ENCODE measurements at regions not wholly inside any gene's neighbourhood (a gene's known extent, or its start where the extent isn't known, plus 50 kb on each side); places are given as distances from the start of the nearest gene placed in this dataset.

GRCh38 chr11:38543311-38543710, 1945.3 kb upstream of the RAG2 start:
- TF ChIP-seq POLR2A (IDR thresholded peaks at IDR 0.05) (no peak), CTCF (IDR thresholded peaks at IDR 0.05) (no peak)
